Fibroblast of mammary gland (primary cell): ENCODE measurements at regions not wholly inside any gene's neighbourhood (a gene's known extent, or its start where the extent isn't known, plus 50 kb on each side); places are given as distances from the start of the nearest gene placed in this dataset.

Source experiments
- DNase-seq: peaks from one replicate; pipeline ENCODE4 v3.0.0-alpha.2; 2010; ENCODE audit warnings: low read depth
- H3K4me3 ChIP-seq: 2 replicates; pipeline ENCODE4 v1.5.1; 2011; ENCODE audit warnings: low read depth, mild to moderate bottlenecking, low read length, moderate library complexity; ENCODE audit not compliant: control insufficient read depth
- CTCF ChIP-seq: conservative IDR thresholded peaks from 2 replicates; pipeline ENCODE4 v1.5.1; 2011; ENCODE audit warnings: low read depth, low read length, inconsistent platforms; ENCODE audit not compliant: control insufficient read depth, insufficient read depth

- no peak for TF ChIP-seq CTCF
- H3K4me3 ChIP-seq, result no peak overlapping the region
- DNase-seq, result no peak
Measured at GRCh38 chr2:2731816-2732284, 400.8 kb upstream of the MYT1L start.

GRCh38 chr2:2731101-2731815 is 400.2 kb upstream of the MYT1L start:
- H3K4me3 ChIP-seq, result no peak overlapping the region
- DNase-seq, result no peak
- TF ChIP-seq CTCF, result no peak

- H3K4me3 ChIP-seq, result no peak overlapping the region
- no peak for DNase-seq
- TF ChIP-seq CTCF, result no peak
Measured at GRCh38 chr2:2730301-2730833, 399.3 kb upstream of the MYT1L start.

- no peak overlapping the region for H3K4me3 ChIP-seq
- DNase-seq, result no peak
- no peak for TF ChIP-seq CTCF
Measured at GRCh38 chr2:2729246-2729645, 398.2 kb upstream of the MYT1L start.

GRCh38 chr2:2728635-2729034 is 397.6 kb upstream of the MYT1L start:
- TF ChIP-seq CTCF, result no peak
- no peak overlapping the region for H3K4me3 ChIP-seq
- DNase-seq, result no peak

- no peak for DNase-seq
- H3K4me3 ChIP-seq, result no peak overlapping the region
- no peak for TF ChIP-seq CTCF
Measured at GRCh38 chr2:2727876-2728511, 396.9 kb upstream of the MYT1L start.

GRCh38 chr2:2726163-2726562 is 395.1 kb upstream of the MYT1L start:
- DNase-seq, result no peak
- TF ChIP-seq CTCF, result no peak
- no peak overlapping the region for H3K4me3 ChIP-seq
